Gastrocnemius medialis (tissue), 4 donors: ENCODE measurements at regions not wholly inside any gene's neighbourhood (a gene's known extent, or its start where the extent isn't known, plus 50 kb on each side); places are given as distances from the start of the nearest gene placed in this dataset.

Experiments used
- ATAC-seq, 2 donors: fragments of 150-250 bp; one replicate each; pipeline ENCODE4 v1.9.1; 2016
- DNase-seq, 2 donors: peaks; one replicate each; pipeline ENCODE4 v3.0.0-alpha.2; 2019
- H3K27ac ChIP-seq, 4 donors: fragments of 200-600 bp; sonication (generic); 1 replicate in 1 of 4; 2 replicates in 3 of 4; pipeline ENCODE4 v1.5.1; 2016 to 2018; ENCODE audit warnings: mild to moderate bottlenecking in 2 of 4, moderate library complexity in 1 of 4
- H3K27me3 ChIP-seq, 3 donors: fragments of 200-600 bp; sonication (generic) in 2 of 3; 1 replicate in 1 of 3; 2 replicates in 2 of 3; pipeline versions ENCODE4 v1.5.1 to v1.6.0; 2016 to 2019; ENCODE audit warnings: mild to moderate bottlenecking in 1 of 3, moderate library complexity in 1 of 3
- H3K36me3 ChIP-seq, 2 donors: fragments of 200-600 bp; sonication (generic) in 1 of 2; one replicate each; pipeline ENCODE4 v1.5.1; 2017 to 2018
- H3K4me1 ChIP-seq, 2 donors: fragments of 200-600 bp; sonication (generic) in 1 of 2; one replicate each; pipeline ENCODE4 v1.5.1; 2016 to 2017; ENCODE audit warnings: mild to moderate bottlenecking in 2 of 2
- H3K4me3 ChIP-seq, 4 donors: fragments of 200-600 bp; sonication (generic) in 3 of 4; 1 replicate in 1 of 4; 2 replicates in 3 of 4; pipeline ENCODE4 v1.5.1; 2016 to 2019; ENCODE audit warnings: mild to moderate bottlenecking in 2 of 4
- H3K9me3 ChIP-seq, 3 donors: fragments of 200-600 bp; sonication (generic) in 2 of 3; 1 replicate in 1 of 3; 2 replicates in 2 of 3; pipeline ENCODE4 v1.5.1; 2016 to 2019
- POLR2A ChIP-seq, 2 donors: fragments of 450-650 bp; IDR thresholded peaks; one replicate each; pipeline ENCODE4 v1.6.1; 2017; ENCODE audit warnings: antibody characterized with exemption in 2 of 2, mild to moderate bottlenecking in 2 of 2, moderate library complexity in 2 of 2
- in situ Hi-C, 4 donors: fragments of 200-750 bp; cut with MboI; loops; one replicate each; pipeline versions ENCODE4 v1.15.0 to v1.8.0; 2017; ENCODE audit warnings: low sequenced_read_pairs in 4 of 4
- intact Hi-C: fragments of 100-400 bp; cut with DNase I; formaldehyde crosslinking; loops from one replicate; pipeline ENCODE4 v1.15.1; 2023; ENCODE audit warnings: low total_unique reads
- TF ChIP-seq, protein P1 (sequence below), 5 experiments: fragments of 450-650 bp in 3 of 5; fragments of 200-600 bp in 2 of 5; sonication (generic) in 2 of 5; IDR thresholded peaks in 4 of 5; conservative IDR thresholded peaks in 1 of 5; 1 replicate in 4 of 5; 2 replicates in 1 of 5; pipeline ENCODE4 v1.5.1; 2016 to 2019; ENCODE audit warnings: antibody characterized with exemption in 5 of 5, mild to moderate bottlenecking in 3 of 5, moderate library complexity in 3 of 5

DNA sequence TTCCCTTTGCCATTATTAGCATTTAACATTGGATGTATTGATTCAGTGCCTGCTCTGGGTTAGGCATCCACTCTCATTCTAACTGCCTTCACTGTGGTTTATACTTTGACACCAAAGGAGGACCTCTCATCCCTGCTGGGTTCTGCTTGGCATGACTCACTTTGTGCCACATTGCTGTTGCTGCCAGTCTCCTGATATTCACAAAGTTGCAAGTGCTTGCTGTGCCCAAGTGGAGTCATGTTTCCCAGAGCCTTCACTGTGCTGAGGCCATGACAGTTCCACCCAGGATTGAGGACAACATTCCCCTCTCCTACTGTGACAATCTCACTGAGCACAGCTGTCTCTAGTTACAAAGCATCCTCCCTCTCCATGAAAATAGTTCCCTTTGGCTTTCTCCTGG lies 519.9 kb upstream of the USP24 start:
- Histone ChIP-seq H3K36me3 (no peaks in the 10 kb centered on the region), H3K9me3 (no peaks in the 10 kb centered on the region), H3K27me3 (no peaks in the 10 kb centered on the region), H3K4me3 (no peak overlapping the region), H3K4me1 (peaks cover 0 to 4% of the 10 kb centered on the region in 2 donors), H3K27ac (no peak overlapping the region)
- ATAC-seq (peak; percentile 53 to 87), DNase-seq (peak; percentile 15 to 28)
- in situ Hi-C loops (no loop called here), intact Hi-C loops (no loop called here)
- TF ChIP-seq POLR2A (IDR thresholded peaks at IDR 0.05), result no peak
- TF ChIP-seq, protein P1, sequence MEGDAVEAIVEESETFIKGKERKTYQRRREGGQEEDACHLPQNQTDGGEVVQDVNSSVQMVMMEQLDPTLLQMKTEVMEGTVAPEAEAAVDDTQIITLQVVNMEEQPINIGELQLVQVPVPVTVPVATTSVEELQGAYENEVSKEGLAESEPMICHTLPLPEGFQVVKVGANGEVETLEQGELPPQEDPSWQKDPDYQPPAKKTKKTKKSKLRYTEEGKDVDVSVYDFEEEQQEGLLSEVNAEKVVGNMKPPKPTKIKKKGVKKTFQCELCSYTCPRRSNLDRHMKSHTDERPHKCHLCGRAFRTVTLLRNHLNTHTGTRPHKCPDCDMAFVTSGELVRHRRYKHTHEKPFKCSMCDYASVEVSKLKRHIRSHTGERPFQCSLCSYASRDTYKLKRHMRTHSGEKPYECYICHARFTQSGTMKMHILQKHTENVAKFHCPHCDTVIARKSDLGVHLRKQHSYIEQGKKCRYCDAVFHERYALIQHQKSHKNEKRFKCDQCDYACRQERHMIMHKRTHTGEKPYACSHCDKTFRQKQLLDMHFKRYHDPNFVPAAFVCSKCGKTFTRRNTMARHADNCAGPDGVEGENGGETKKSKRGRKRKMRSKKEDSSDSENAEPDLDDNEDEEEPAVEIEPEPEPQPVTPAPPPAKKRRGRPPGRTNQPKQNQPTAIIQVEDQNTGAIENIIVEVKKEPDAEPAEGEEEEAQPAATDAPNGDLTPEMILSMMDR (IDR thresholded peaks at IDR 0.05 in 4 of 5, conservative IDR thresholded peaks at IDR 0.05 in 1 of 5), result no peak

DNA sequence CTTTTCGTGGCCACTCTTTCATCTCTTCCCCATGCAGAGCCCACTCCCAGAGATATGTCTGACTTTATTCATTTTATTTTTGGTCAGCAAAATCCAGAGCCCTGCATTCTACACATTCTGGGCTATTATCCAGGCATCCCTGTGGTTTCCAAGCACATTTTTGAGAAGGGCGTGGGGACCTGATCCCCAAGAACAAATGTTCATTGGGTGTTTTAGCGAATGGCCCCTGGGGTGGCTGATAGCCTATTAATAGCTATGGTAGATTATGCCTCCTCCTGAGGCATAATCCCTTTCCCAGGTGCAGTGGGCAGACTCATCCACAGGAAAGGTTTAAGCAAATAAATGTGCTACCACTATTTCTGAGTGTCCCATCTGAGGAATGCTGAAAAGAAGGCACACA lies 511.8 kb upstream of the USP24 start:
- Histone ChIP-seq H3K9me3 (no peaks in the 10 kb centered on the region), H3K4me1 (no peaks in the 10 kb centered on the region), H3K36me3 (no peaks in the 10 kb centered on the region), H3K4me3 (no peak overlapping the region), H3K27ac (no peak overlapping the region), H3K27me3 (no peaks in the 10 kb centered on the region)
- DNase-seq (no peak), ATAC-seq (no peak)
- intact Hi-C loops (no loop called here), in situ Hi-C loops (no loop called here)
- TF ChIP-seq POLR2A (IDR thresholded peaks at IDR 0.05), result no peak
- TF ChIP-seq, protein P1 (IDR thresholded peaks at IDR 0.05 in 4 of 5, conservative IDR thresholded peaks at IDR 0.05 in 1 of 5), result no peak

DNA sequence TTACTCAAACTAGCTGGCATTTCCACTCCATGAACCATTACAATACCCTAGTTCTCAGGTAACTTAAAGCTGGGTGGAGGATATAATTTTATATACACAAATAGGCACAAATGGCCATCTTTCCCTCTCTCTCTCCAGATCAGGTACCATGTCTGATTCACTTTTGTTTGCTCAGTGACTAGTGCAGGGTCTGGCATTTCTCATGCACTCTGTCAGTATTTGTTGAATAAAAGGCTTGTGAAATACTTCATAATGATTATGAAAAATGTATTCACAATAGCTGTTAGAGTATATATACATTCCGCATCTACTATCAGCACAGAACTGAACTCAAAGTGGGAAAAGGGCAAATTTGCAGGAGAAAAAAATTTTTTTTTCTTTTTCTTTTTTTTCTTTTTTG lies 510.2 kb upstream of the USP24 start:
- in situ Hi-C loops, result no loop called here

DNA sequence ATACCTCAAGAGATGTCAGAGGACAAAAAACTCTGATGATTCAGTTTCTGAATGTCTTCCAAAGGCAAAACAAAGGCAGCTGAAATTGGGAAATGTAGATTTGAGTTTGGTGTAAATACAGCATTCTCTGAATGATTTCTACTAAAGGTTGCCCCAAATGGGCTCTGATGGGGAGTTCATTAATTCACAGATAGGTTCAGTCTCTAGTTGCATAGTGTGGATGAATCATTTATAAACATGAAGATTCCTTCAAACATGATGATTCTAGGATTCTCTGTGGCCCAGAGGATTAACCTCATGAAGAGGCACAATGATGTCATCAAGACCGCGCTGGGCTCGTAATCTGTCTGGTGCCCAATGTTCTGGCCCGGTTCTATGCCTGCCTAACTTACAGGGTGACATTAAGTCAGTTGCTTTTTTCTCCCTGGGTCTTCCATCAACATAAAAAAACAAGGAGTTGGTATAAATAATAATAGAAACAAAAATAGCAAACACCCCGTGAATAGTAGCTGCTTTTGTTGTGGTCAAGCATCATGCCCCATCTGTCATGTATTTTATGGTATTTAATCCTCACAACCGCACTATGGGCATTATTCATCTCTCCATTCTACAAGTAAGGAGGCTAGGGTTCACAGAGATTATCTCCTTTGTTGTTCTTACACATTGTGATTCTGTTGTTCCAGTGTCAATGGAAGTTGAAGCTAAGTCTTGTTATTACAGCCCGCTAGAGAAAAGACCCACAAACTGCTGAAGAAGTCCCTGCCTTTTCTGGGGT lies 509.6 kb upstream of the USP24 start:
- intact Hi-C loops (no loop called here), in situ Hi-C loops (no loop called here)
- no peaks in the 10 kb centered on the region for H3K9me3 ChIP-seq
- H3K27ac ChIP-seq, result no peak overlapping the region
- no peak overlapping the region for H3K4me3 ChIP-seq
- no peak for TF ChIP-seq POLR2A (IDR thresholded peaks at IDR 0.05)
- TF ChIP-seq, protein P1 (IDR thresholded peaks at IDR 0.05 in 4 of 5, conservative IDR thresholded peaks at IDR 0.05 in 1 of 5), result no peak
- DNase-seq (no peak), ATAC-seq (no peak)
- peaks cover 0 to 4% of the 10 kb centered on the region in 2 donors for H3K4me1 ChIP-seq
- no peaks in the 10 kb centered on the region for H3K36me3 ChIP-seq
- no peaks in the 10 kb centered on the region for H3K27me3 ChIP-seq

More for the DNA sequence above, 510.2 kb upstream of the USP24 start:
- Histone ChIP-seq H3K27me3 (no peaks in the 10 kb centered on the region), H3K27ac (no peak overlapping the region), H3K9me3 (no peaks in the 10 kb centered on the region), H3K4me1 (peaks cover 0 to under 1% of the 10 kb centered on the region in 2 donors), H3K4me3 (no peak overlapping the region), H3K36me3 (no peaks in the 10 kb centered on the region)
- ATAC-seq, result no peak
- no peak for DNase-seq
- TF ChIP-seq POLR2A (IDR thresholded peaks at IDR 0.05), result no peak
- TF ChIP-seq, protein P1 (IDR thresholded peaks at IDR 0.05 in 4 of 5, conservative IDR thresholded peaks at IDR 0.05 in 1 of 5), result no peak
- intact Hi-C loops, result no loop called here
